KOPT-K1 (cell line): ENCODE measurements at regions not wholly inside any gene's neighbourhood (a gene's known extent, or its start where the extent isn't known, plus 50 kb on each side); places are given as distances from the start of the nearest gene placed in this dataset.

Experiments
- H3K27ac ChIP-seq: fragments of 200-600 bp; sonication (generic); 2 replicates; pipeline ENCODE4 v1.5.1; 2016; ENCODE audit warnings: antibody characterized with exemption, mild to moderate bottlenecking, low read depth, low read length; ENCODE audit not compliant: poor library complexity, severe bottlenecking
- H3K36me3 ChIP-seq: fragments of 200-600 bp; sonication (generic); 2 replicates; pipeline ENCODE4 v1.5.1; 2017; ENCODE audit warnings: antibody characterized with exemption, mild to moderate bottlenecking, low read length, moderate library complexity; ENCODE audit not compliant: insufficient read depth
- H3K9me3 ChIP-seq: fragments of 200-600 bp; sonication (generic); 2 replicates; pipeline ENCODE4 v1.5.1; 2017; ENCODE audit warnings: antibody characterized with exemption, low read length, mild to moderate bottlenecking; ENCODE audit not compliant: insufficient read depth, poor library complexity, severe bottlenecking

DNA sequence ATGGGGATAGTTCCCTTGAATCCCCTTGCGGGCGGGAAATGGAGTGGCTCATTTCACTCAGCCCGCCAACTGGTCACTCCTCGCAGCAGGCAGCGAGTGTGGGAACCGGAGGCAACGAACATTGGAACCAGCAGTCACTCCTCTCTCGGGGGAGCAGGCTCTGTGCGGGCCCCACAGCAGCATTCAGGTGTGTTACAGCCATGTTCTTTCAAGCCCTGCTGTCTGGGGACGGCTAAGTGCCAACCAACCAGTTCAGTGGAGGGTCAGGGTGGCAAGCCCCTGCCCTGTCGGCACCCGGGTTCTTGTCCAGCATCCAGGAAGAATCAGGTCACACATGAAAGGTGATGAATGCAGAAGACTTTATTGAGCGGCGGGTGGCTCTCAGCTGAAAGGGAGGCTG, 370.5 kb downstream of the NUF2 start:
- Histone ChIP-seq H3K9me3 (no peaks in the 10 kb centered on the region), H3K36me3 (no peaks in the 10 kb centered on the region), H3K27ac (no peak overlapping the region)

DNA sequence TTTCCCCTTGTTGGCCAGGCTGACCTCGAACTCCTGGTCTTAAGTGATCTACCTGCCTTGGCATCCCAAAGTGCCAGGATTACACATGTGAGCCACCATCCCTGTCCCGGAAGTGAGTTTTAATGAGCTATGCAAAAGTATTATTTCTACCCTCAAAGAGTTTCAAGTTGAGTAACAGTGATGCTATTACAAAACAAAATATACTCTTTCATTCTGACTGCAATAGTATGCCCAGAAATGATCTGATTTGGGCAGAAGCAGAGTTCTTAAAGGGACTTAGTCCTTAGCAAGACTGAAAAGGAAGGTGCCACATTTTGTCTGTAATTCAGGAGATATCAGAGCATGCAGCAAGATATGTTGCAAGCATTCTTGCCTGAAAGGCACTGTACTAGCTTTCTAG, 375.4 kb downstream of the NUF2 start:
- Histone ChIP-seq H3K36me3 (no peaks in the 10 kb centered on the region), H3K27ac (no peak overlapping the region), H3K9me3 (no peaks in the 10 kb centered on the region)

DNA sequence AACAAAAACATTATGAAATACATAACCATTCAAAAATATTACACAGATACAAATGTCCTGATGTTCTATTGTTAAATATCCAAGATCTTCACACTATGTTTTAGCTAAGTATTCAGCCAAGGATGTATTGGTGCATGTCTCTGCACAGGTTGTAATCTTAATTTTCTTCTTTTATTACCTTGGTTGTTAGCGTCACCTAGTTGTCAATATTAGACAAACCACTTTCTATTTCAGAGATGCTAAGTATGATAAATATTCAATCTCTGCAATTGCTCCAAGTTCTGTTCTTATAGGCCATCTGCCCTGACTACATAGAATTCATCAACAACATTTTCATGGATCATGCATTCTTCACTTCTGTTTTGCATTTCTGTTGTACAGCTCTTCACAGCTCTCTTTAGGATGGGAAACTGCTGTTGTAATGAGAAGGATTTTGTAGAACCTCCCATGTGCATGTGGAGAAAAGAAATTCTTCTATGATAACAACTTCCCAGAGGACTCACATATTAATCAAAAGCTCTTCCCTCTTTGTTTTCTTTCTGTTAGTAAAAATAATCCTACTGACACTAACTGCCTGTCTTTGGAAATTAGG, 380.1 kb downstream of the NUF2 start:
- H3K27ac ChIP-seq = no peak overlapping the region
- H3K36me3 ChIP-seq = no peaks in the 10 kb centered on the region
- H3K9me3 ChIP-seq = no peaks in the 10 kb centered on the region

DNA sequence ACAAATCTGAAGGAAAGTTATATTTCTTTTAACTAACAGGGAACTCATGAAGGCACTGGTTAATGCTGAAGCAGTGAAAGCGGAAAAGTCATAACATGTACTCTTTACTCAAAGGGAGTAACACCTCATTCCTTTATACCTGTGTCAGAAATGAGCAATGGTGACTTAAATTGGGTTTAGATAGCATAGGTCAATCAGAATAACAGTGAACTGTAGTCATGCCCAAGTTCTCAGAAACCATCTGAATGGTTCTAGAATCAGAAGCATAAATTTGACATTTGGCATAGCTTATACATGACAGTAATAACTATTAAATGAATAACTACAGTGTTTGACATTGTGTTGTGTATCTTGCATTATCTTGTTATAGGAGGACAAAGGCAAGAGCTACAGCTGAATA, 382.0 kb downstream of the NUF2 start:
- H3K27ac ChIP-seq = no peak overlapping the region
- H3K9me3 ChIP-seq = no peaks in the 10 kb centered on the region

DNA sequence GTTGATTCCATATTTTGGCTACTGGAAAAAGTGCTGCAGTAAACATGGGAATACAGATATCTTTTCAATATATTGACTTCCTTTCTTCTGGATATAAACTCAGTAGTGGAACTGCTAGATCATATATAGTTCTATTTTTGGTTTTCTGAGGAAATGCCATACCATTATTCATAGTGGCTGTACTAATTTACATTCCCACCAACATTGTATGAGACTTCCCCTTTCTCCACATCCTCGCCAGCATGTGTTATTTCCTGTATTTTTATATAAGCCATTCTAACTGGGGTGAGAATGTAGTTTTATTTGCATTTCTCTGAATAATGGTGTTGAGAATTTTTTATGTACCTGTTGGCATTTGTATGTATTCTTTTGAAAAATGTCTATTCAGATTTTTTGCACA, 385.2 kb downstream of the NUF2 start:
- Histone ChIP-seq H3K27ac (no peak overlapping the region), H3K36me3 (no peaks in the 10 kb centered on the region), H3K9me3 (no peaks in the 10 kb centered on the region)

More for the DNA sequence above, 382.0 kb downstream of the NUF2 start:
- H3K36me3 ChIP-seq = no peaks in the 10 kb centered on the region

DNA sequence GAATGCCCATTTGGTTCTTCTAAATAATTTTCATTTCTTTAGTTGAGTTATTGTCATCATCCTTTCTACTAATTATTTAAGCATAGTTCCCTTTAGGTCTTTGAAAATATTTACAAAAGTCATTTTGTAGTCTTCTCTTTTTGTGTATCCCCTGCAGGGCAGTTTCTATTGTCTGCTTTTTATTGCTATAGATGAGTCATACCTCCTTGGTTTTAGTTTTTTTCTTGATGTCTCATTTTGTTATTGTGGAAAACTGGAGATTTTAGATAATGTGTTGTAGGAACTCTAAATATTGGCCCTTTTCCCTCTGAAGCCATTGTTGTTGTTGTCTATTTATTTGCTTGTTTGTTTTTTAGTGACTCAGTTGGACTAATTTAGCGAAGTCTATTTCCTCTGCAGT, 387.9 kb downstream of the NUF2 start:
- no peaks in the 10 kb centered on the region for H3K36me3 ChIP-seq
- H3K27ac ChIP-seq = no peak overlapping the region
- H3K9me3 ChIP-seq = no peaks in the 10 kb centered on the region

DNA sequence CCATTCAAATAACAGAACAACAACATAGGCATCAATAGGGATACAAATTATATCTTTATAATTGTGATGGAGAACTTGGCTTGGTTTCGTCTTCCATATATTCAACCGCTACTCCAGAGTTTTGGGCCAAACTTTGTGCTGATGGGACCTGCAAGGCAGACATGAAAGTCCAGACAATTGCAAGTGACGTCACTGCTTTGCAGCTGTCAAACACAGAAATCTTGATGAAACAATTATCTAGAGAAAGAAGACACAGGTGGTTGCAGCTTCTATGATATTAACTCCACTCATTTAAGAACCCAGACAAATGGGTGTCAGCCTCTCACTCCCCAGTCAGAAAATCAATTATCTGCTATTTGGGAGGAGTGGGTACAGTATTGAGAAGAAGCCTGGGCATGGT, 390.6 kb downstream of the NUF2 start:
- H3K9me3 ChIP-seq = no peaks in the 10 kb centered on the region
- no peak overlapping the region for H3K27ac ChIP-seq
- H3K36me3 ChIP-seq = no peaks in the 10 kb centered on the region

DNA sequence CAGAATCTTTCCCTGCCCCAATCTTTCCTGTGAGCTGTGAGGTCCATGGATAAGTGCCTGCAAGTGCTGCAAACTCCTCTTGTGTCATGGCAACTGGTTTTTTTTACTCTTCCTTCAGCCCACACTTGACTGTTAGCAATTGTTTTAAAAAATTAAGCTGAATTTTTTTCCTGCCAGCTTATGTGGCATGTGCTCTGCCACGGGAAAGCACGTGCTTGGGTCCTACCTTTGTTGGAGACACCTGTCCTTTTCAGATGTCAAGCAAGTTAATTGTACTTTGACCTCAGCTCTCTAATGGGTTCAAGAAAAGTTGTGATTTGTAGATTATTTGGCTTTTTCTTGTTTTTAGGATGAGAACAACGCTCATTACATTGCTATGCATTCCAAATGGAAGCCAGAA, 398.5 kb downstream of the NUF2 start:
- no peak overlapping the region for H3K27ac ChIP-seq
- H3K36me3 ChIP-seq = no peaks in the 10 kb centered on the region
- no peaks in the 10 kb centered on the region for H3K9me3 ChIP-seq

DNA sequence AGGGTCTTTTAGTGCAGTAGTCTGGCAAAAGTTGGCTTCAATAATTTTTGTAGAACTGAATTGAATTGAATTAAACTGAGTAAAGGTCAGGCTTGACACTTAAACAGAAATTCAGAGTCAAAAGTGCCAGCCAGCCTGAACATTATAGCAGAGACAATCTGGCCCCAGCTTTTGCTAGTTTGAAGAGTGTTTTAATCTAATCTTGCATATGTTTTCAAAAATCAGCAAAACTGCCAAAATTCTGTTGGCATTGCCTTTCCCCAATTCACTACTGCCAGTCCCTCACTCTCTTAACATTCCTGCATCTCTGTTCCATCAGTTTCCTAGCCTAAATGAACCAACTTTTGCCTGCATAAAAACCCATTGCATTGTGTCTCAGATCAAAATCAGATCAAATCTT, 403.8 kb downstream of the NUF2 start:
- Histone ChIP-seq H3K9me3 (no peaks in the 10 kb centered on the region), H3K36me3 (no peaks in the 10 kb centered on the region), H3K27ac (no peak overlapping the region)

DNA sequence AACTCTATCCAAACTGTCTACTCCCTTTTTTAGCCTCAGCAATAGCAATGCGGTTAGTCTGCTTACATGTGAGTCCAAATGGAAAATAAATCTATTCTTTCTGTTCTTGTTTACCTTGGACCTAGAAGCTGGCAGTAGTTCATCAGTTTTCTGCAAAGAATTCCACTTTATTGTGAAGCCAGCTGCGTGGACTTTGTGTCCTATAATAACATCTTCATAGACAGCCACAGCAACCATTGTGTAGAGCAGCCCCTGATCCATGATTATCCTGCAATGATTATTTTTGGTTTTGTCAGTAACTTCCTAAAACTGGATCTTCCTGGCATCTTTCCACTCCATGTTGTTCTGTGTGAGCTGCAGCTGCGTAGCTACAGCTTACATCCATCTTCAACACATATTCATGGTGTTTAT, 408.7 kb downstream of the NUF2 start:
- H3K9me3 ChIP-seq = no peaks in the 10 kb centered on the region
- H3K36me3 ChIP-seq = no peaks in the 10 kb centered on the region
- no peak overlapping the region for H3K27ac ChIP-seq

DNA sequence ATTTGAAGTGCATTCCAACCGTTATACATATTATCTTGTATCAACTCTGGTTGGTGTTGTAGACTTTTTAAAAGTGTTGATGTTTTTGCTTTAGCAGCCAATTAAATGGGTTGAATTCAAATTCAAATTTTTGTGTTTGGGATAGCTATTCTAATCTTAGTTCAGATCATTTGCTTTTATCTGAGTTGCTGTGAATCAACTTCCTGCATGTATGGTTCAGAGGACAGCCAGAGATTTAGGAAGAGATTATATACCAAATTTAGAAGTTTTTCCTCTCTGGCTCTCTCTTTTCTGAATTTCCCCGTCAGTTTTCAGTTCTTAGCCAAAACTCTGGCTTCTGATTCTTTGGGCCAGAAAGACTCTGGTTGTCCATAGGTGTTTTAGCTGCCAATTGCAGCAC, 415.5 kb downstream of the NUF2 start:
- Histone ChIP-seq H3K27ac (no peak overlapping the region), H3K9me3 (no peaks in the 10 kb centered on the region), H3K36me3 (no peaks in the 10 kb centered on the region)

DNA sequence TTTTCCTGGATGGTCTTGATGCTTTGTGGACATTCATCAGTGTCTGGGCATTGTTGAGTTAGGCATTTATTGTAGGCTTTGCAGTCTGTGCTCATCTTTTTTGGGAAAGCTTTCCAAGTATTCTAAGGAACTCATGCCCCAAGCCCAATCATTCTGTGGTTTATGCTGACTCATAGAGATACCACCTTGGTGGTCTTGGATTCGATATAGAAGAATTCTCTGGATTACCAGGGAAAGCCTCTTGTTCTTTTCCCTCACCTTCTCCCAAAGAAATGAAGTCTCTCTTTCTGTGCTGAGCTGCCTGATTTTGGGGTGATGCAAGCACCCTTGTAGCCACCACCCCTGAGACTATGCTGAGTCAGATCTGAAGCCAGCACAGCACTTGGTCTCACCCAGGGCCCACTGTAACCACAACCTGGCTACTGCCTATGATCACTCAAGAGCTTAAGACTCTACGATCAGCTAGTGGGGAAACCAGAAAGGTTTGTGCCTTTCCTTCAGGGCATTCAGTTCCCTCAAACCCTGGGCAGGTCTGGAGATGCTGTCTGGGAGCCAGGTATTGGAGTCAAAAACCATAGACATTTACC, 422.6 kb downstream of the NUF2 start:
- no peaks in the 10 kb centered on the region for H3K9me3 ChIP-seq
- H3K36me3 ChIP-seq = no peaks in the 10 kb centered on the region
- no peak overlapping the region for H3K27ac ChIP-seq

DNA sequence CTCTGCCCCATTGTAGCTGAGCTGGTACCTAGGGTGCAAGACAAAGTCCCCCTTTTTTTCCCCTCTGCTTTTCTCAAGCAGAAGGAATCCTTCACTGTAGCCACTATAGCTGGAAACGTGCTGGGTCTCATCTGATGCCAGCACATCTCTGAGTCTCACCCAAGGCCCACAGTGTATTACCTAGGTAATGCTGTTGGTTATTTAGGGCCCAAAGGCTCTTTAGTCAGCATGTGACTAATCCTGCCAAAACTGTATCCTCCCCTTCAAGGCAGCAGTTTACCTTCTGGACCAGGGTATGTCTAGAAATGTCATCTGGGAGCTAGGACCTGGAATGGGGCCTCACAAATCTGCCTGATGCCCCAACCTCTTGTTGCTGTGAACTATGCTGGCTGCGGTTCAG, 423.4 kb downstream of the NUF2 start:
- Histone ChIP-seq H3K36me3 (no peaks in the 10 kb centered on the region), H3K27ac (no peak overlapping the region), H3K9me3 (no peaks in the 10 kb centered on the region)

DNA sequence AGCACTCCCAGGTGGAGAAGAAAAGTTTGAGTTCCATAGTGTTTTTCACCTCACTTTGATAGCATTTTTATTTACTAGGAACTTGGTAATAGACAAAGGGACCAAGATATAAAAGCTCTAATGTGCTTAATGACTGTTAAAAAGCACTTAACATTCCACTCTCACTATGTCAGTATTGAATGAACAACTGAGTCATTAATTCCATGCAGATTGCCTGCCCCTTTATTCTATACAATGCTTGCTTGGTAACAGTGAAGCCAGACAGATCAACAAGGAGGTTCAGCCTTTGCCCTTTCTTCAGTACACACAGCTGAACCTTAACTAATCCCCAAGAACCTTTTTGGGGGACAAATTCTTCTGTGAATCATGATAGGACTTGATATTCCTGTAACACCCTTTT, 425.5 kb downstream of the NUF2 start:
- Histone ChIP-seq H3K36me3 (no peaks in the 10 kb centered on the region), H3K9me3 (no peaks in the 10 kb centered on the region), H3K27ac (no peak overlapping the region)

DNA sequence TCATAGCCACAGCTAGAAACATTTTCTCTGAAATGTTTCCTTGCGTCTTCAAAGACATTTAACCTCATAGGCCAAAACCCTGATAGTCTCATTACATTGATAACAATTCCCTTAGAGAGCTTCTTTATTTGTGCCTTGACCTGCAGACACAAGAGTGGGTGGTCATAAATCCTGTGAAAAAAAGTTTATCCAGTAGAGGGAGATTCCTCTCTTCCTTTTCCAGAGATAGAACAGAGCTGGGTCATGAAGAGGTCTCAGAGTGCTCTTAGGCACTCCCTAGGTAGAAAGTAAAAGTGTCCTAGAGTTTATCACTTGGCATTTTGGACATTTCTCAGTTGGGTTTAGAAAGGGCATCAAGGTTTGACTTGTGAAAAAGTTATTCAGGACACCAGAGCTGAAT, 426.1 kb downstream of the NUF2 start:
- no peaks in the 10 kb centered on the region for H3K9me3 ChIP-seq
- H3K36me3 ChIP-seq = no peaks in the 10 kb centered on the region
- H3K27ac ChIP-seq = no peak overlapping the region

DNA sequence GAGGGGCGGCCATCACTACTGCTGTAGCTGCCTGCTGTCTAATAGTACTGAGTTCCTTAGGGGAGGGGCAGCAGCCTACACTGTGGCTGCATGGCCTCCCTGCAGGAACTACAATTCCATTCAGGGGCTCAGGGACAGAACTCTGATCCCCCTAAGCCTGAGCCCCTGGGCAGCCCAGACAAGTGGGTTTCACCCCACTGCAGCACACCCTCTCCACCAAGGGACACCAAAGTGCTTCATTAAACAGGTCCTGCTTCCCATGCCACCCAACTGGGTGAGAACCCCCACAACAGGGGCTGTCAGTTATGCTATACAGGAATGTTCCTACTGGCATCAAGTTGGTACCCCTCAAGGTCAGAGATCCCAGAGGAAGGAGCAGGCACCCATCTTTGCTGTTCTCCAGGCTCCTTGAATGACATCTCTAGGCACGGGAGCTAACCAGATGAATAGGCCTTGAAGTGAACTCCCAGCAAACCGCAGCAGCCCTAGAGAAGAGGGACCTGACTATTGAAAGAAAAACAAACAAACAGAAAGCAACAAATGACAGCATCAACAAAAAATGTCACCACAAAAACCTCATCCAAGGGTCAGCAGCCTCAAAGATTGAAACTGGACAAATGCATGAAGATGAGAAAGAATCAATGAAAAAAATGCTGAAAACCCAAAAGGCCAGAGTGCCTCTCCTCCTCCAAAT, 437.4 kb downstream of the NUF2 start:
- H3K9me3 ChIP-seq = no peaks in the 10 kb centered on the region
- H3K27ac ChIP-seq = no peak overlapping the region
- H3K36me3 ChIP-seq = no peaks in the 10 kb centered on the region
